Cerebellar cortex (tissue), 1 donor: ENCODE measurements at regions not wholly inside any gene's neighbourhood (a gene's known extent, or its start where the extent isn't known, plus 50 kb on each side); places are given as distances from the start of the nearest gene placed in this dataset.
"Not testable (repeated sequence)": the region's sequence is repeated elsewhere in the genome, so short reads cannot be mapped to it uniquely, and the experiment has no call there.

Experiments used
- DNase-seq: peaks from one replicate; pipeline ENCODE4 v3.0.0-alpha.2; 2015; ENCODE audit warnings: low spot score

DNA sequence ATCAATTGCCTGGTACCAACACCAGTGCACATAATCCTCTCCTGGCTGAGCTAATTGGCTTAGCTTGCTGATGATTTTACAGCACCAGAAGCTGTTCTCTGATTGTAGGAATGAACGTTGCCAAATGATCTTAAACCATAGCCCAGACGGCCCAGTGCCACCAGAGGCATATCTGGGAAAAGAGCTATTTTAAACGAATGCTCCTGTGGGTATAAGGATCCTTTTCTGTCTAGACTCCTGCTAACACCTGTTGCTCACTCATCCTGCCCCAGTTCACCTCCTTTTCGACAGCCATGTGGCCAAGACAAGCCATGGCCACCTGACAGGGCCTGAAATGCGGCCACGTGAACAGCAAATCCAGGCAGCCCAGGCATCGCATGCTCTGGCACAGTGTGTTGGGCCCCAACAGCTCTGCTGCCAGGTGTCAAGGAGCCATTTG lies 289.9 kb upstream of the SLC30A5 start:
- DNase-seq, result no peak

DNA sequence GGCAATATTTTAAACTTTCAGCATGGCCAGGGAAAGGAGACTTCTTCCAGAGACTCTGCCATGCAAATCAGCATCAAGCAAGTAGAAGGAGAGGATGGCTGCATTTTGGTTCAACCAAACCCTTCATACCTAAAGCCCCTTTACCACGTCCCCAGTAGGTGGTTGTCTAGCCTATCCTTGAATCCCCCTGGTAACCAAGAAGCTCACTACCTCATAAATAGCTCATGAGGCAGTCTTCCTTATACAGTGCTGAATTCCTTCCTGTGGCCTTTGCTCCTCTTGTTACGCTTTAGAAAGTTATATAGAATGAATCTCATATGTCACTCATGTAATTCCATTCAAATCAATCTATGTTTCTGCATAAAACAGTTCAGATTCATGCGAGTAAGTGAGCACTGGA lies 289.5 kb upstream of the SLC30A5 start:
- no peak for DNase-seq

DNA sequence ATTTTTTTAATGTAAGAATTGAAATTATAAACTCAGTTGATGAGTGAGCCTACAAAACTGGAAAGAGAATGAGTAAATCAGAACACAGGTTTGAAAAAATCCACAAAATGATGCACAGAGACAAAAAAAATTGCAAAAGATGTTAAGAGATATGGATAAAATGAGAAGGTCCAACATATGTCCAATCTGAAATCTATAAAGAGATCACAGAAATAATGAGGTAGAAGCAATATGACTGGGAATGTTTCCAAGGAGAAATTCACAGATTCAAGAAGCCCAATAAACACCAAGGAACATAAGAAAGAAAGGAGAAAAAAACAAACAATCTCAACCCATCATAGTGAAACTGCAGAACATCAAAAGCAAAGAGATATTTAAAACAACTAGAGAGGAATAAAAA lies 288.4 kb upstream of the SLC30A5 start:
- no peak for DNase-seq

DNA sequence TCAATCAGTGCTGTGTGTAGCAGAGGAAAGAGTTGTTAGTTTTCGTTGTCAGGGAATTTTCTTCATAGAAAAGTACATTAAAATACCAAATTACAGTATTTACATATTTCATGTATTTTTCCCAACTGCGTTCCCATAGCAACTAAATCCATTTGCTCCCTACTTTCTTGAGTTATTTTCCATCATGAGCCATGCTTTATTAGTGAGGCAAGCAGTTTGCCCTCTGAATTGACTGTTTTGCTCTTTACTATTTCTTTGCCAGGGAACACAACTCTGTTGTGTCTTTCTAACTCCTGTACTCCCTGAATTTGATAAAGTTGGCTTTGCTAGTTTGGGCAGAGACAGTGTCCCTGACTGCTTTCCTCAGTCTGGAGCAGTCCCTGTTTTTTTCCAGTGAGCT lies 276.2 kb upstream of the SLC30A5 start:
- DNase-seq, result no peak

DNA sequence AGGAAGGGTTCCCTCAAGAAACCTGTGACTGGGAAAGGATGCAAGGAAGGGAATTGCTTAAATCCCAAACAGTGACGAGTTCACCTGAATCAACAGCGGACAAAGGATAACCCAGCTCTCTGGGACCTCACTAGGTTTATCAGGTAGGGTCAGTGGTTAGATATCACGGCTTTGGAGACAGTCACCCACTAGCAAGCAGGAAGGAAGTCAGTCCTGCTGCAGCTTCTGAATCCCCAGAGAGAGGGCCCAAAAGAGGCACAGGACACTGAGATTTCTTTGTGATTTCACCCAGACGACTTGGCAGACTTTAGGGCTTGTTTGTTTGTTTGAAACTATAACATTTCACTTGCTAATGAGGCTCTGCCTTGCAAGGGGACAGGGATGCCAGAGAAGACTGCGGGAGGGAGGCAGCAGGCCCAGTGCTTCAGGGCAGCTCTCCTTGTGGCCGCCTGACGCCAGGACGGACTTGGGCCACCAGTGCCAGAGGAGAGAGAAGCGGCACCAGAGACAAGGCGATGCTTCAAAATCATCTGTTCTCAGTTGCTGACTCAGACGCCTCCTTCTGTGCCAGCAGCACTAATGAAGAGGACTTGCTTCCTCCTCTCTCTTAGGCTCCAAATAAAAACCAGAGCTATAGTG lies 275.6 kb upstream of the SLC30A5 start:
- DNase-seq, result peak; percentile 79

DNA sequence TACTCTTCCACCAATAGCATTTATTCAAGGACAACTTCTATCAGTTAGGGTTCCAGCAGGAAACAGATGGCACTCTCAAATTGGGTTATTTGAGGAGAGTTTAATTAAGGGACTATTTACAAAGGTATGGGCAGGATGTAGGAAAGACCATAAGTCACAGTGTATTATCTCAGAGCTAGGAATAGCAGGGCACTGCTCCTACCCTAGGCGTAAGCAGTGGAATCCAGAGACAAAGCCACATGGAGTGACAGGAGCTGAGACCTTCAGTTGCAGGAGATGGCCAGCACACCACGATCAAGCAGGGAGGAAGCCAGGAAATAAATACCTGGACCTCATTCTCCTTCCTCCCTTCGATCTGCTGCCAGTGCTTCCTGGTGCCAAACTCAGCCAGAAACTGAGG lies 274.9 kb upstream of the SLC30A5 start:
- DNase-seq, result peak; percentile 38

DNA sequence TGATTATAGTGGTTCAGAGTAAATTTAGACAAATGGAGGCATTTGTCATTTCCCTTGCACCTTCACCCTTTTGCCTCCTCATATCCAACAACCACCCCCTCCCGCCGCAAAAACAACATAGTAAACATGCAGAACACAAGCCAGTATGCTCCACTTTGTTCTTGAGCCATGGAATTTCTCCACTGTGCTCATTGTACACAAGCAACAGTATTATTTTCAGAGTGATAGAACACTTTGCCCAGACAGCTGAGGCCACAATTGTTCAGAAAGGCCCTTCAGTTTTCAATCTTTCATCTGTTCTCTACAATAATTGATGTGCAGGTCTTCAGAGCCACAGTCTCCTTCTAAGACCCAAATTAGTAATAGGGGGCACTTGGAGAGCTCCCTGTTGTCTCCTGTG lies 272.8 kb upstream of the SLC30A5 start:
- no peak for DNase-seq

DNA sequence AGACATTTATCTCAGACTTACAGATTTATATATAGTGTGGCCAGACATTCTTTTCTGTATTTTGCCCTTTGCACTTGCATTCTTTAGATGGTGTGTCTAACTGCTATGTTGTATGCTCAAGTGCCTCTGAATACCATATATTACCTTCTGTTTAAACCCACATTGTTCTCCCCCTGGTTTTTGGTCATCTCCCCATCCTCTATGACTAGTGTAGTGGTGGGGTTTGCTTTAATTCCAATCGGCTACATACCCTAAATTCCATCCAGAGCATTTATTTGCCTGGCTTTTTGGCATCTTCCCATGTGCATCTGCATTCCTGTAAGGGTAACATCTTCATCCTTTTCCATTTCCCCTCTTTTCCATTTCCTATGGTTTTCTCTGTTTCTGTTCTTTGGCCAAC lies 271.0 kb upstream of the SLC30A5 start:
- DNase-seq, result no peak

DNA sequence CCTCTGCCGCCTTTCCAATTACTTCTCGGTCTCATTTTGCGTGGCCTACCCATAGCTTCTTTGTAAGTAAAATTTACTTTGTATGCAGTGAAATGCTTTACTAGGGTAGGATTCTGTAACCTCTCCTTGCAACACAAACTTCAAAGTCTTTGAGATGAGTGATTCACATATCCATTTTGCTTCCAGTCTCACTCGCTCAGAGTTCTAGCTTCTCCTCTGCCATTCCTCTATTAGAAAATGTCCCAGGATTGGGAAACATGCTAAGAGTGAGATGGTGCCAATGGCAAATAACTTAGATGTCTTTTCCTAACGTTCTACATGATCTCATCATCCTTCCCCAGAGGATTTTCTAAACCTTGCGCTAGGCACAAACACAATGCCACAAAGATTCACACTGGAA lies 270.5 kb upstream of the SLC30A5 start:
- DNase-seq, result no peak

DNA sequence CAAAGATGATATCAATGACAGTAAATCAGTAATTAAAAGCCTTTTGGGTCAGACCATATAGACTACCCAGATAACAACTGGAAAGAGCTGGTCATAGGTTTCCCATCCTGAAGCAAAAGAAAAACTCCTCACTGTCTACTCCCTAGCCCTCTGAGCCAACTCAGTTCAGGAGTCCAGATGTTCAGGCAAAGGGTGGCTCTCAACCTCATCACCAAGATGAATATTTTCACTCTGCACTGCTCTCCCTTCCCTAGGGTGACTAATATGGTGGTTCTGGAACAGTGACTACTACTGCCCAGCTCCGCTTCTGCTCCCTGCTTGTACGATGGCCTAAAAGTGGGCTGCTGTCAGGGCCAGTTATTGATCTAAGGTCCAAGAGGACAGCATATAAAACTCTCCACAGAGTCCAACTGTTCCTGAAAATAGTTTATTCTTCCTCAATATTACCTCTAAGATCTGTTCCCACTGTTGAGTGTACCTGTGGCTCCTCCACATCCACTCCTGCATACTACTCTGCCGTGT lies 263.4 kb upstream of the SLC30A5 start:
- DNase-seq, result no peak

DNA sequence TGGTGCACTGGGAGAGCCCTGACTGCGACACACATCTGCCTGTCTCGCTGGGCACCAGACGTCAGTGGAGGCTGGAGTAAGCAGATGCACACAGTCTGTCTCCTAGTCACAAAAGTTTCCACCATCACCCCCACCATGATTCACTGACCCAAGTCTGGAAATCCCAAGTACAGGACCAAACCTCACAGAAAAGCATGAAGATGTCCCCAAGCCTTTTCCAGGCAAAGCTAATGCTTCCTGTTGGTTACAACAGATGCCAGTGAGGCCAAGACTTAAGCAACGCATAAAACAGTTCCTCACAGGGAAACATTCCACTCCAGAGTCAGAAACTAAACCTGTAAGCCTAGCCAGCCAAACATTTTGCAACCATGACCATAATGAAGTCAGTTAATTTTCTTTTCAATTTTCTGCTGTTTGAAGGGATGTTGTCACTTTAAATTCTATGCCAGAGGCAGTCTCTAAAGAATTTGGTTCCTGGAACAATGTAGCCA lies 259.3 kb upstream of the SLC30A5 start:
- no peak for DNase-seq

DNA sequence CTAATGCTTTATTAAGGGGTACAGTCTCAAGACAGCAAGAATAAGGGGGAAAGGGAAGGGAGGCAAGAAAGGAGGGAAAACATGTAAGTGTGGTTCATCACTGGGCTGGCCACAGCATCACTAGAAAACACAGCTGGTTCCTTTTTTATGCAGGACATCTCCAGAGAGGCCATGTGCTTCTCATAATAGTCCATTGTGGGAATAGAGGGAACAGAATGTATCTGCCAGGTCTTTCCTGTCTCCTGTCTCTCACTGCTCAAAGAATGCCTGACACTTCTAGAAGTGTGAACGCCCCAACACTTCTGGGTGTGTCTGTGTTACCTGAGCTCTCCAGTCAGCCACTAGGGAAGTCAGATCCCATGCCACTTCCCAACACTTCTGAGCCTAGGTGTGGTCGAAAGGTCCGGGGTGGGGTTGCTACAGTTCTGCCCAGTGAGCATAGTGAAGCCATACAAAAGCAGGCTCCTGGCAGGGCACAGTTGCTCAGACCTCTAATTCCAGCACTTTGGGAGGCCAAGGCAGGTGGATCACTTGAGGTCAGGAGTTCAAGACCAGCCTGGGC lies 255.6 kb upstream of the SLC30A5 start:
- no peak for DNase-seq

DNA sequence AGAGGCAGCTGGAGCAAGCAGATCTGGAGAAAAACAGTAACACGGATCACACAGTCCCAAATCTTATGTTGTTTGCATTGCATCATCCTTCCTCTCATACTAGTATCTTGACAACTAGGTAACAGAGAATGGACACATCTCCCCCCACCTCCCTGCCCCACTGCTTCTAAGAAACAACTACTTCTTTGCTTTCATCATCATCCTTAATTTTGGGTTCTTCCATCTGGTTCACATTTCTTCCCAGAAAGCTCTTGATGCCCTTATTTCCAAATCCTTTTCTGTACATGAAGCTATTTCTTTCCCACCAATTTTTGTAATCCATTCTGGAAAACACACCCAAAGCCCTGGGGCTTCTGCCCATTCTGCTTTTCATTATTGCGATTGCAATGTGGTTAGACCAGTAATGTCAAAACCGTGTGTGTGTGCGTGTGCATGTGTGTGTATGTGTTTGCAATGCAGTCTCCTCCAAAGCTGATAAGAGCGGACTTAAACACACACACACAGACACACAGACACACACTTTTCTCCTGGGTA lies 254.7 kb upstream of the SLC30A5 start:
- DNase-seq, result no peak

DNA sequence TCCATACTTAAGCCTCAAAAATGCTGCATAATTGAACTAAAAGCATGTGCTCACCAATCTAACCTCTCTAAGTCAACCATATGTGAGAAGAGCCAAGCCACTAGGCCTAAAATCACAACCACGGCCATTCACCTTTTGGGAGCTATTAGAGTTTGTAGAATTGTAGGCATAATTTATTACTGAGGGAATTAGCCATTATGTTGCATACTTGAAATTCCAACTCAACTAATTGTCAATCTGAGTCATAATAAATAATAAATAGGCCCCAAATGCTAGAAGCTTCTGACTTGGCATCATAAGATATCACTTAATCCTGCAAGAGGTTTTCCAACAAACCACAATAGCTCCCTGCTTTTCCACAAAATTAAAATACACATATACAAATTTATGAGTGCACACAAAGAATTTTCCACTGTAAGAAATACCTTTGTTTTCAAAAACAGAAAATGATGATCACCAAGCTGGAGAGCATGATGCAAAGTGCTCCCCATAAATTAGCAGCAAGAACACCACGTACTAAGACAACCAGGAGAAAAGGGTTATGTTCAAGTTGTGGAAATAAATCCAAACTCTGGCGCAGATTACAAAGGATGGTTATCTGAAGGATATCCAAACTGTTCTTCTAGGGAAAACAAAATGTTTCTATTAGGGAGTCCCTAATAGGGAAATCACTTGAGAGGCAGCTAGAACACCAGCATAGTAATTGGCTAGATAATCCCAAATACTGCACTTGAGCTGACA lies 250.0 kb upstream of the SLC30A5 start:
- no peak for DNase-seq

DNA sequence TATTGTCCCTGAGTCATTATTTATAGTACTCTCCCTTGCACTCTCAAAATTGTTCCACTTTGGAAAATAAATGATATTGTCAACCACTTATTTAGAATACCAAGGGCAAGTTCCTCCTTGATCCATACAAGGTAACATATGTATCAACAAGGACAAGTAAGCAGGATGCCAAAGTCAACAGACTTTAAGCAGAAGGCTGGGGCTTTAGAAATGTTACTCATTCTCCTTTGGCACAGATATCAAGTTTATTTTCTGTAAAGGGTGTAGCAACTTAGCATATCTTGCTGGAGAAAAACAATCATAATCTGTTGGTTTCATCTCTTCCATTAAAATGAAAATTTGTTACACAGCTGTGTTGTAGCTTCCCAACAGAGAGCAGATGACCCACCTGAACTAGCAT lies 248.7 kb upstream of the SLC30A5 start:
- DNase-seq, result no peak

DNA sequence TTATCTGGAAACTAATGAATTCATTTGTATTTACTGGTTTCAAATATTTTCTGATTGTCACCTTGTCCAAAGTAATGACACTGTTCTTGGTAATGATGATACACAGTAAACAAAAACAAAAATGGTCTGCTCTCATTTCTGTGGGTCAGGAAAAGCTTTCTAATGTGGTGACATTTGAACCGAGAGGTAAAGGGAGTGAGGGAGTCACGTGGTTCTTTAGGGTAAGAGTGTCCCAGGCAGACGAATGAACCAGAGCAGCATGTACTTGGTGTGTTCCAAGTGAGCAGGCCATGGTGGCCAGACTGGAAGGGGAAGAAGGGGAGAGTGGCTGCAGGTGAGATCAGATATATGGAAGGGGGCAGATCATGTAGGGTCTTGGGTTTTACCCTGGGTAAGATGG lies 247.0 kb upstream of the SLC30A5 start:
- DNase-seq, result no peak

DNA sequence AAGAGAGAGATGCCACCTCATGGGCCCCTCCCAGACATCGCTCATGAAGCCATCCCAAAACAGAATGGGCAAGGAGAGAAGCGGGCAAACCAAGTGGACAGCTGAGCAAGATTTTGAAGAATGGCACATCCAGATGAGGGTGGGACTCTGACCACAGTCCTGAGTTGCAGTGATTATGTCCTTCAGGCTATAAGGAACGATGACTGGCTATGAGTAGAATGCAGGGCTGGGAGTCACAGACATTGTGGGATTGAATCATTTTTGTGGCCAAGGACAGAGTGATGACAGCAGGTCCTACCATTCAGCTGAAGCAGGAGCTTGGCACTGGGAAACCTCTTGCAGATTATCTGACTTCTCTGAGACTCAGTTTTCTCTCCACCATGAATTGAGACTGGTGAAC lies 245.7 kb upstream of the SLC30A5 start:
- DNase-seq, result no peak

DNA sequence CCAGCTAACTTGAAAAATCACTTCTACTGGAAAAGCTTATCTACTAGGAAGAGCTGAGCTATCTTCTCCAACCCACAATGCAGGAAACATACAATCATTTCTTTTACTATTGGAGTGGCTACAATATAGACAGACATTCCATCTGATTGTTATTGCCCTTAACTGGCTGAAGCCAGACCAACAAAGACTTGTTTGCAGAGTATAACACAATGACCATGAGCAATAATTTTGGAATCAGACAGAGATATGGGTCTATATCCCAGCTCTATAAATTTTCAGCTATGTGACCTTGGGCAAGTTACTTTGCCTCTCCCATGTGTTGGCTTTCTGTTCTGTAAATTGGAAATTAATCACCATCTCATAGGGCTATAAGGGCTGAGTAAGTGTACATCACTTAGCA lies 244.7 kb upstream of the SLC30A5 start:
- DNase-seq, result no peak

DNA sequence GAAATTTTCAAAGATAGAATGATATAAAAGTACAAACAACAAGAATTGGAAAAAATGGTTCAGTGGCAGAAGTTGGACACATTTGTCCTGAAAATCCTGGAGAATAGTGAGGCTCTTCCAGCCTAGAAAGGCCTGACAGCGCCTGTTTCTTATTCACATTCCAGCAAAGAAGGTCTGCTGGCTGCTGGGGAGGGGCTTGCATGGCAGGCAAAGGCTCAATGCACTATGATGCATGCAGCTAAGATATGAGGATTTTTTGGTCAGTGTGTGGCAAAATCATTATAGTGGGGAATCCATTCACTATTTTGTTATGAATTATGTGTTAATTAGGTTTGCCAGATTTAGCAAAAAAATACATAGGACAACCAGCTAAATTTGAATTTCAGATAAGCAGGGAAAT lies 243.9 kb upstream of the SLC30A5 start:
- DNase-seq, result no peak

DNA sequence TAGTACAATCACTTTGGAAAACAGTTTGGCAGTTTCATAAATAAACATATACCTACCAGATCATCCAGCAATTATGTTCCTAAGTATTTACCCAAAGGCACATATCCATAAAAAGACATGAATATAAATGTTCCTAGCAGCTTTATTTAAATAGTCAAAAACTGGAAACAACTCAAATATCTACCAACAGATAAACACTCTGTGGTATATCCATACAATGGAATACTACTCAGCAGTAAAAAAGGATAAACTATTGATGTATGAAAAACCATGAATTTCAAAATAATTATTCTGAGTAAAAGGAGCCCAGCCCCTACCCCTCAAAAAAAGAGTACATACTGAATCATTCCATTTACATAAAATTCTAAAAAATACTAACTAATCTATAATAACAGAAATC lies 232.7 kb upstream of the SLC30A5 start:
- no peak for DNase-seq

DNA sequence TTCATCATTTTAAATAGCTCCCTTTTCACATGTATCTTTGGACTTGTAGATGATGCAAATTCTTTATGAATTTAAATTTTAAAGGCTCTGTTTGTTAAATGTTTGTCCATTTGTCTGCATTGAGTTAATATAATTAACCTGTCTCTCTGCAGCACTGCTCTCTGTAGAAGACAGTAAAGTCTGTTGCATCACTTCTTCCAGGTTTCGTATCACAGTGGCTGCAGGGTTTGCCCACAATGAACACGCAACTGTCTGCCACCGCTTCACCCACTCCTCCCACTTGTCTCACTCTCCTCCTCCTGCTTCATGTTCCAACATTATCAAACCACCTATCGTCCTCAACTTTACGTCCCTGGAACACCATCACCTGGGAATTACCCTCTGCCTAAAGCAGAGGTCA lies 231.3 kb upstream of the SLC30A5 start:
- no peak for DNase-seq

DNA sequence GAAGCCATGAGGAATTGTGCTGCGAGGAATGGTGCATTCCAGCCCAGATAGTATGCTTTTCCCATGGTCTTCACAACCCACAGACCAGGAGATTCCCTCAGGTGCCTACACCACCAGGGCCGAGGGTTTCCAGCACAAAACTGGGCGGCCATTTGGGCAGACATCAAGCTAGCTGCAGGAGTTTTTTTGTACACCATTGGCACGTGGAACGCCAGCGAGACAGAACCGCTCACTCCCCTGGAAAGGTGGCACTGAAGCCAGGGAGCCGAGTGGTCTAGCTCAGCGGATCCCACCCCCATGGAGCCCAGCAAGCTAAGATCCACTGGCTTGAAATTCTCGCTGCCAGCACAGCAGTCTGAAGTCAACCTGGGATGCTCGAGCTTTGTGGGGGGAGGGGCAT lies 228.6 kb upstream of the SLC30A5 start:
- DNase-seq, result not testable (repeated sequence)
